GM21619 (cell line): ENCODE measurements at regions not wholly inside any gene's neighbourhood (a gene's known extent, or its start where the extent isn't known, plus 50 kb on each side); places are given as distances from the start of the nearest gene placed in this dataset.

Experiments
- ATAC-seq: cut with Tn5 transposase; IDR thresholded peaks from one replicate; pipeline ENCODE4 v1.9.1; 2021; ENCODE audit not compliant: unreplicated experiment

DNA sequence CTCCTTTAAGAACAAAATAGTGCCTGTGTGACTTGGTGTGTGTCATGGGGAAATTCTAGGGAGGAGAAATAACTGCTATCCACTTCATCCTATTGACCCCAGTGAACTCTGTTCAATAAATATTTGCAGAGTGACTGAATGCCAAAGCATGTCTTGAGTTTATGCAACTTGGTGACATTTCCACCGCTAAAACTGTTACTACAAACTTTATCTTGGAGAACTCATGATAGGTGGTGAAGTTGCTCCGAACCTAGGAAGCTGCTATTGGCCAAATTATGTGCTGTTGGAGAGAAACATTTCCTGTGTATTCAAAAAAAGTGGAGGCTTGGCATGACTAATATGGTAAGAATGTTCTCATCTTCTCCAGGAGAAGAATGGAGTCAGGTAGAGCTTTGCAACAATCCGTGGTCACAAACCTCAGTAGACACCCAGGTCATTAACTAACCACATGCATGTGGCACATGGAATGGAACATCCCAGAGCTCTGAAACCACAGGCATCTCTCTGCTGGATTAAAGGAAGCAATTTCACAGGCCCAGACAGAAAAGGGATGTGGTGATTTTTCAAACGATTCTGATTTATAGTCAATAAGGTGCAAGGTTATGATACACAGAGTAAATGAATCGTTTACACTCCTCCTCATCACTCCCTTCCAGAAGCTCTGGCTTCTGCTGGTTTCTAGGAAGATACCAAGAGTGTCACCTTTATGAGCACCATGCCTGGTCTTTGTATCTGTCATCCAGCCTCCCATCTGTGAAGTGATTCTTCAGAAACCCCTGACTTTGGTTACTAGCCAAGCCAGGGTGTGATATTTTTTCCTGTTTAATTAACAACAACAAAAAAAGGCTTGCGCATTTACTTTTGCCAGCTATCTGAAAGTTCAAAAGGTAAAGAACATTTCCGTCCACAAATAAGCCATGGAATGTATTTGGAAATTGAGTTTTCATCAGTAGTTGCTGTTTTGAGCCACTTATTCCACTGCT lies 361.1 kb downstream of the TGFB2 start:
- no peak for ATAC-seq

DNA sequence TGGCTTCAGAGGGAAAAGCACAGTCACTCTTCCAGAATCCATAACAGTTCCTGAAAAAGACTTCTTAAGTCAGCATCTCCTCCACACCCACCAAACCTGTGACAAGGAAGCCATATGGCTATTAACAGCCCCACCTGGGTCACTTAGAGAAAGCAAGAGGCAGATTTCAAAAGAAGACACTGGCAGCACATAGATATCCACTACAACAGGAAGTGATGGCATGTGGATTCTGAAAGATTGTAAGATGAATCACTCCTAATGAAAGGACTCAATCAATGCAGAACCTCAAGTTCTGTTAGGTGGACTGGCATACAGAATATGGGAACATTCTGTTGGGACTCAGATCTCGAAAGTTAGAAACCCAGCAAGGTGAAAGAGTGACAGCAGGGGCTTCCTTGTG lies 365.9 kb downstream of the TGFB2 start:
- no peak for ATAC-seq

DNA sequence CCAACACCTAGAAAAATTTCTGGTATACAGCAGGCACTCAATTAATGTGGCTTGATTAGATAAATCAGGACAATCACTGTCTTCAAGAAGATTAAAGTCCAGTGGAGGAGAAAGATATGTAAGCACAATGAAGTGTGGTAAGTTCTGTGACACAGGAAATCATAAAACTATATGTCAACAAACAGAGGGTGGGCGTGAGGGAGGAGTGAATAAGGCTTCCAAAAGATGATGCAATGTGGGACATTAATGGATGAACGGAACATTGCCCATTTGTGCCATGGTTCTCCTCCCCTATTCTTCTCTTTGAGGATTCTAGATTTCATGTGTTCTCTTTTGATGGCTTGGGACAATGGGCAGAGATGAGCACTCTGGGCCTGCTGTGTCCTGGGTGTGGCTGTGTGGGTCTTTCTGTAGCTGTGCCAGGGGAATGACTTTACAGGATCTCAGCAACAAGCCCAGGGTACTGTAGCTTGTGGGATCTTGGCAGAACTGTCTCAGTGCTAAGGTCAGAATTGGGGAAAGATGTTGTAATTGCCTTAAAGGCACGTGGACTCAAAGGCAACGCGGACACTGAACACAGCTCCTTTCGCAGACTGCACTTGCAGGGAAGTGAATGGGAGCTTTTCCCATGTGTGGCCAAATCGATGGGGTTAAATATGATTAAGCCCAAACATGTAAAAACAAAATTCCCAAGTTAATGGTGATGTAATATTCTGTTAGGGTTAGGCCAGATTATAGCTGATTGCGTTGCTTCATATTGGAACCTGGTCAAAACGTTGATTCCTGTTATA lies 366.9 kb downstream of the TGFB2 start:
- no peak for ATAC-seq

DNA sequence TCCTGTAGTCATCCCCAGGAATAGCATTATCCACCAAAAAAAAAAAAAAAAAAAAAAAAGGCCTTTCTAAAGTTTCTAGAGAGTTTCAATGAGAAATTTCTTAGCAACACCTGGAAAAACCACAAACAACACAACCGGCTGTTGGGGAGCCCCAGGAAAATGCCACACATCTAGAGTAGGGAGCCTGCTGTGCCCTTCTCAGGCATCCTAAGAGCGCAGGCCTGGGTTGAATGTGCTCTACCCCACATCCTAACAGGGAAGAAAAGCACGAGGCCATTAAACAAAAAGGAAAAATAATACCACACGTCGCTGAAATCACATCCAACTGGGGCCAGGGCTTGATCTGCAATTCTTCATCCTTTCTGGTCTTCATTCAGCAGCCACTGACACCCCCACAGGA lies 367.5 kb downstream of the TGFB2 start:
- no peak for ATAC-seq

DNA sequence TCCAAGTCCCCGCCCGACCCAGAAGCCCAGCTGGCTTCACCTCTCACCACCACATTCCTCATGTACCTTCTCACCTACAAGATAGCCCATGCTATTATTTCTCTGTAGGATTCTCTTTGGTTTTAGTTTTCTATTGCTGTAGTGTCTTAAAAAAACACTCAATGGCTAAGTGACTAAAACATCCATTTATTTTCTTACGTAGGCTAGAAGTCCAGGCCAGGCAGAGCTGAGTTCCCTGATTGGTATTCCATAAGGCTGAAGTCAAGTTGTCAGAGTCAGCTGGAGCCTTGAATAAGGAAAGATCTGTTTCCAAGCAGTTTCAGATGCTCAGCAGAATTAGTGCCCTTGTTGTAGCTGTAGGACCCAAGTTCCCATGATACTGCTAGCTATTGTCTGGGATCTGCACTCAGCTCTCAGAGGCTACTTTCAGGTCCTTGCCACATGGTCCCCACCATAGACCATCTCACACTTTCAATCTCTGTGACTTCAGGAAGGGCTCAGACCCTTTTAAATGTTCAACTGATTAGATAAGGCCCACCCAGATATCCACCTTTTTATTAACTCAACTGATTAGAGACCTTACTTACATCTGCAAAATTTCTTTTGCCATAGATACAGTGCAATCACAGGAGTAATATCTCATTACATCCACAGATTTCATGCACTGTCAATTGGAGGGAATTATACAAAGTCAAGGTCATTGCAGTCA lies 371.0 kb downstream of the TGFB2 start:
- no peak for ATAC-seq

DNA sequence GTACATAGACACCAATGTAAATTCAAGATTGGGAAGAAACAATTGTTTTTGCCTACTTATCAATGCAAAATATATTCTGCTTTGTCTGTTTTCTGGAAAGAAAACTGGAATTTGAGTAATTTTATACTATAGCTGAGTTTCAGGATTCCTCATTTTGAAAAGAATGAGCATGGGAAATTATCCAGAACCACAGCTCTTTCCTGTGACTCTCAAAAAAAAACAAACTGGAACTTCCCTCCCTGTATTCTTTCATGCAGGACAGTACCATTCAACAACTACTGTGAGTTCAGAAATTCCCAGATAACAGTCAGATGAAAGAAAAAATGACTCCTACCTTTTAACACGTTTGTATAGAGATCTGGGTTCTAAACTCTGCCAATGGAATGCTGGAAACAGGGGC lies 372.4 kb downstream of the TGFB2 start:
- no peak for ATAC-seq

DNA sequence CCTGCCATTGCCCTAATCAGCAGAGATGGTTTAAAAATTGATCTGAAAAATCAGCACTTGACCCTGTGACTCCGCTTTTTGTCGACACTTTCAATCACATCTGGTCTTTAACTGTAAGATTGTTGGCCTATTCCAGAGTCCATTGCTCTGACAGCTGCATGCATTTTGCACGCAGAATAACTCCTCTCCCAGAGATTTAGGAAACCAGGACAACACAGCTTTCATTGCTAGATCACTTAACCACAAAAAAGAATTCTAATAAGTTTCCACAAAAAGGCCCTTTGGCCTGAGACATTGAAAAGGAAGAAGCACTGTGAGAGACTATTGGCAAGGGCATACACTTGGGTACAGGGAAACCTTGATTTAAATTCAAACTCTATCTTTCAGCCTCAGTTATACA lies 373.1 kb downstream of the TGFB2 start:
- ATAC-seq, result no peak

DNA sequence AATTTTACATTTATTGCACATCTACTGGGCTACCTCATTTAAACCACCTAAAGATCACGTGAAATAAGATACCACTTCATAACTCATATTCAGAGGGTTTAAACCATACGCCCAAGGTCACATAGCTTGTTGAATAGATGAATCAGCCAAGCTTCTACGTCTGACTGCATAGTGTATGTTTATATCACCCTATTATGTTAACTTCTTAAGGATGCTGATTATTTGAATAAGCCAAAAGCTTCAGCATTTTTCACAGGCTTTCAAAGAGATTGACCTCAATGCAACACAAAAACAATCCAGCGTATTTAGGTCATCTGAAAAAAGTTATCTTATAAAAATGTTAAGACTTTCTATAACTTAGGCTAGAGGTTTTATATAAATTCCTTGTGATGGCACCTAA lies 373.8 kb downstream of the TGFB2 start:
- no peak for ATAC-seq

DNA sequence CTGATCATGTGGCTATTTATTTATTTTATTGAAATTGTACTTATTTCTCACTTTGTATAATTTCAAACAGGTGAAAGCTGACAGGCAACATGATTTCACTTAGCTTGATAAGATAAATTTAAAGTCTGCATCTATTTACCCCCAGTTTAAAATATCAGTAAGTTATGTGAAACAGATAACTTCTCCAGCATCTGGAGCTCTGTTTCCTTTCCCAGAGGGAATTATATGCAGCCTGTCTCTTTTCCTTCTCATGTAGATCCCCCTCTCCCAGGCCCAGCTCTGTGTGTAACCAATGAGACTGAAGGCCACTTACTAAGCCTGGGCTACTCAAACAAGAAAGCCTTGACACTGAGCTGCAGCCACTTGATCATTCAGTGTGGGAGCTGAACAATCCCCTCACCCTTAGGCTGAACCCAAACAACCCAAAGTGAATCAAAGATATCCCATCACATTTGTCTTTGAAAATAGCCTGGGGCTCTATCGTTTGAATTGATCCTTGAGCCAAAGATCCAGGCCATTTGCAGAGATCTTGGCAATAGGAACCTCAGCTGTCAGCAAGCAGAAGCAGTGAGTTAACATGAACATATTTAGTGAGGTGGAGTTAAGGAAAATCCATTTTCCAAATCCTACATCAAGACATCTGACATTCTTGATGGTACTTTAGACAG lies 383.9 kb downstream of the TGFB2 start:
- no peak for ATAC-seq

DNA sequence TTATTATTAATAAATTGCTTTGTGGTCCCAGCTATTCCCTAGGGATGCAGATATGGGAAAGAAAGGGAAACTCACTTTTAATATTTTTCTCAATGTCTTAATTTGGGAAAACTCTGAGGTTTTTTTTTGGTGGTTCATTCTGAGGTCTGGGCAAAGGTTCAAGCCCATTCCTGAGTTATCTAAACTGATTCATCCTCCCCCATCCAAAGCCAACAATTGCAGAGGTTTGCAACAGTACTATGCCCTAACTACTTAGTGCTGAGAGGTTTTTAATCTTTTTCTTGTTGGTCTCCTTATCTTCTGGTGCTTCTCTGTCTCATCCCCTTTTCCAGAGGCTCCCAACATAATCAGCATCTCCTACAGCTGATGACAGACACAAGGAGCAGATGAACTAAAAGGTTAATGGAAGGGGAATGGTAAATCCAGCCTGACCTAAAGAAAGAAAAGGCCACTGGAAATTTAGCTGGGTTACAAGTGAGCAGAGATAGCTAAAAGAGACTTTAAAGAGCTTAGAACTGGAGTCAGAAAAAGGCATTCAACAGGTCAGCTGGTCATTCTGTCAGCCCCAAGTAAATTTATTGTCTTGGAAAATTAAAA lies 390.4 kb downstream of the TGFB2 start:
- ATAC-seq, result no peak

DNA sequence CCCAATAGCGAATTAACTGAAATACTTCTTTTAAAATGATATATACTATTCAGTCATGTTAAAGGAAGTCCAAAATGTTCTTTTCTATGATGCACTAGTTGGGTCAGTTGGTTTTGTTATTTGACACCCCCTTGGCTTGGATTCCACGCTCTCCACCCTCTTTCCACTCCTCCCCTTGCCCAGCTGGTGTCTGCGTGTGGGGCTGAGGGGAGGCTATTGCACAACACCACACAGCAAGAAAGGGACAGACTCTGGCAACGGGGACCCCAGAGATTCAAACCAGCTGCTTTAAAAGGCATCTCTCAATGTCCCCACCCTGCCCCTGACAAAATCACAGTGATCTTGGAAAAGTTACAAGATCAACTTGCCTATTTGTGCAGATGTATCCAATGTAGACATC lies 394.3 kb downstream of the TGFB2 start:
- no peak for ATAC-seq

DNA sequence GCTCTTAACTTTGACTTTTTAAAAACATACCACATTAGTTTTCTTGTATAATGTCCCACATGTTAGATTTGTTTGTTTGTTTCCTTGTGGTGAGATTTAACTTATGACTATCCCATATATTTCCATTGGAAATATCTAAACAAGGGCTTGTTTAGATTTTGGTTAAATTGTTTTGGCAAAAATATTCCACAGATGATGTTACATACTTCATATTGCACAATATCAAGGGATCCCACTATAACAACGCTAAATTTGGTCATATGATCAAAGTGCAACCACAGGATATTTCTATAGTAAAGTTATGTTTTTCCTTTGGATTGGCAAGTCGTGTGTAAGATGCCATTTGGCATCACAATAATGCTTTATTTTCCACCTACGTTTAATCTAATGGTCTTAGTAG lies 396.7 kb downstream of the TGFB2 start:
- ATAC-seq, result no peak

DNA sequence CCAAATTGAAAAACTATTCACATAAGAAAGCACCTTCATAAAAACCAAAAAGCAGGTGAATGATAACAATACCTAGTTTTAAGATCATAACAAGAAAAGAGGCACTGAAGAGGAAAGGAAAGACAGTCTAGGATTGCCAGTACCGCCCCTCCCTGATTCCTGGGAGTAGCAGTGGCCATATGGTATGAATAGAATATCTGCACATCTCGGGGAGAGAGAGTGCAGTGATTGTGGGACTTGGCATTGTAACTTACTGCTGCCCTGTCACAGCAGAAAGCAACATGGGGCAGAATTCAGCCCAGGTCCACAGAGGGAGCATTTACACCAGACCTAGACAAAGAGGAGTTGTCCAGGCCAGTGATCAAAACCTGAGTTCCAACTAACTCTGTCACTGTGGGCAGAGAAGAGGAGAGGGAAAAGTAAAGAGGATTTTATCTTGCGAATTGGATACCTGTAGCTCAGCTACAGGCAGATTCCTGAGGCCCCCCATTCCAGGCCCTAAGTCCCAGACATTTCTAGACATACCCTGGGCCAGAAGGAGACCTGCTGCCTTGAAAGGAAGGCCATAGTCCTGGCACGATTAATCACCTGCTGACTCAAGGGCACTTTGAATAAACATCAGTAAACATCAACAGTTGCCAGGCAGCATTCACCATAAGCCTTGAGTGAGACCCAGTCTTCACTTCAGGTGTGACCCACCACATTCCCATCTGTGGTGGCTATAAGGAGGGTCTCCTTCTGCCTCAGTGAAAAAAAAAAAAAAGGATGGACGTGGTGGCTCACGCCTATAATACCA lies 397.5 kb downstream of the TGFB2 start:
- ATAC-seq, result no peak

DNA sequence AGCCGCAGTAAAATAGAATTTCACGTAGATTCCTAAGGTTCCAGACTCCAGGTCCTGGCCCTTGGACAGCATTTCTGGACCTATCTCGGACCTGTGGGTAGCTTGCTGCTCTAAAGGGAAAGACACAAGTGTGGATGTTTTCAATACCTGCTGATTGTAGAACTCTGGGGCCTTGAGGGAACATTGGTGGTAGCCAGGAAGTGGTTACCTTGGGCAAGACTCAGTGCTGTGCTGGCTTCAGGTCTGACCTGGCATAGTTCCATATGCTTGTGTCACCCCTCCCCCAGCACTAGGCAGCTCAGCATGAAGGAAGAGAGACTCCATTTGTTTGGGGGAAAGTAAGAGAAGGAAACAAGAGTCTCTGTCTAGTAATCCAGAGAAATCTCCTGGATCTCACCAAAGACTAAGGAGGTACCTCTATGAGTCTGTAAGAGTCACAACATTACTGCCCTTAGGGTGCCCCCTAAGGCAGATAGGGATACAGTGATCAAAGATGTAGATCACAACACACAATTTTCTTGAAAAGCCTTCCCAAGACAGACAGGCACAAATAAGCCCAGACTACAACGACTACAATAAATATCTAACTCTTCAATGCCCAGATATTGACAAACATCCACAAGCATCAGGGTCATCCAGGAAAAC lies 398.8 kb downstream of the TGFB2 start:
- no peak for ATAC-seq

DNA sequence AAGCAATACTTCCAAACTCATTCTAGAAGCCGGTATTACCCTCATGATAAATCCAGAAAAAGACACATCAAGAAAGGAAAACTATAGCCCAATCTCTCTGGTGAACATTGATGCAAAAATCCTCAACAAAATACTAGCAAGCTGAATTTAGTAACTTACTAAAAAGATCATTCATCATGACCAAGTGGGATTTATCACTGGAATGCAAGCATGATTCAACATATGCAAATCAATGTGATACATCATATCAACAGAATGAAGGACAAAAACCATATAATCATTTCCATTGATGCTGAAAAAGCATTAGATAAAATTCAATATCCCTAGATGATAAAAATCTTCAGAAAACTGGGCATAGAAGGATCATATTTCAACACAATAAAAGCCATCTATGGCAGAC lies 402.9 kb downstream of the TGFB2 start:
- no peak for ATAC-seq

DNA sequence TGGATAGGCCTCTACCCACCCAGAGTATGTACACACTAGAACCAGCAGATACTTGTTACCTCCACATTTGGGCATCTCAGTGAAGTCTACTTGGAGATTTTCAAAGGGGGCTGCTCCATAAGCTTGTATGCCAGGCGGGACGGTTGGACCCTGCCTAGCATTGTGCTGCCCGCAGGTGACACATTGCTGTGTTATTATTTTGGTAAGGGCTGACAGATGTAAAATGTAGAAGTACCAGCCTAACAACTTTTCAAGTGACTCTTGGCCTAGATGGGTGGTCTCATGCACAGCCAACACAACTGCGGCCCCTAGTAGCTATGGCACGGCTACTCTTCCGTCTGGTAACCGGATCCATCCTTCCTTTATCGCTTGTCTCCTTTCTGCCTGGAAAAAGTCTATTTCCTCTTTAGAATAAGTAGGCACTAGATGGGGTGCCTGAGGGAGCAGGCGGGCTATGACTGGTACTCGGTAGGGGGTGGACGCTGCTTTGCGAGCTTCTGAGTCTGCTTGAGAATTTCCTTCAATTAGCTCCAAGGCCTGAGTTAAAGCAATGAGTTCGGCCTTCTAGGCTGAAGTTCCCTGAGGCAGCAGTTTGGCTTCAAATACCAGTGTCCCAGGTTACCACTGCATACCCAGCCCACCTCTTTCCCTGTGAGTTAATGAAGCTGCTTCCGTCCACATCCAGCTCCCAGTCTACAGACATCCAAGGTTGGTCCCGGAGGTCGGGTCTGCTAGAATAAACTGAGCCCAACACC lies 405.3 kb downstream of the TGFB2 start:
- ATAC-seq, result no peak

DNA sequence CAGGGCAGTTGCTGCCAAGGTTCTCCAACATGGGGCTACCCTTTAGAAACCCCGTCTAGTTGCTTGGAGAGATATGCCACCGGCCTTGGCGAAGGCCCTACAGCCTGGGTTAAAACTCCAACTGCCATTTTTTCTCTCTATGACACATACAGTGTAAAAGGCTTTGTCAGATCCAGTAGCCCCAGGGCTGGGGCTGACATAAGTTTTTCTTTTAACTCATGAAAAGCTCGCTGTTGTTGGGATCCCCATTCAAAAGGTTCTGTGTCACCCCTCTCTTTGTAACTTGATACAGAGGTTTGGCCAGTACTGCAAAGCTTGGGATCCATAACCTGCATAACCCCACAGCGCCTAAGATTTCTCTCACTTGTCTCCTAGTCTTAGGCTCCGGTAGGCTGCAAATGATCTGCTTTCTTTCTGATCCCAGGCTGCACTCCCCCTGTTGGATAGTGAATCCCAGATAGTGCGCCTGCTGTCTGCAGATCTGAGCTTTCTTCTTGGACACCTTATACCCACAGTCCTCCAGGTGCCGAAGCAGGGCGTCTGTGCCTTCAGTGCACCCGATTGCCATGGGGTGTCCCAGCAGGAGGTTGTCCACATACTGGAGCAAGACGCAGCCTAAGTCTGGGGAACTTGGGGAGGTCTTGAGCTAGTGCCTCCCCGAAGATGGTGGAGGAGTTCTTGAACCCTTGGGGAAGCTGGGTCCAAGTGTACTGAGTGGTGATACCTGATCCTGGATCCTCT lies 406.2 kb downstream of the TGFB2 start:
- no peak for ATAC-seq

DNA sequence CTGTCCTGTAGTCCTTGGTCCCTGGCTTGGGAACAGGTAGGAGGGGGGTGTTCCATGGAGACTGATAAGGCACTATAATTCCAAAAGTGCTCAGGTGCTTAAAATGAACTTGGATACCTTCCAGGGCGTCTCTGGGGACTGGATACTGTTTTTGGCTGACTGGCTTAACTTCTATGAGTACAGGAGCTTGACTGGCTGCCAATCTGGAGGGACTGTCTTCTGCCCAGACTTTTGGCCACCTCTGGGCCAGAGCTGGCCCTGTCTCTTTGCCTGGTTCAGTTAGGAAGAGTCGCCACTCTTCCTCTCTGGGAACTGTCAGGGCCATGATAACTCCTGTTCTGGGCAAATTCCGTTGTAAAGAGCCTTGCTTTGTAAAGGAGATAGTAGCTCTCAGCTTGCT lies 407.0 kb downstream of the TGFB2 start:
- no peak for ATAC-seq
